CD14-positive monocyte (primary cell): ENCODE measurements at regions not wholly inside any gene's neighbourhood (a gene's known extent, or its start where the extent isn't known, plus 50 kb on each side); places are given as distances from the start of the nearest gene placed in this dataset.

Experiments
- DNase-seq, 3 donors: peaks; one replicate each; pipeline ENCODE4 v3.0.0-alpha.2; 2011 to 2022
- H2AFZ ChIP-seq: 2 replicates; pipeline ENCODE4 v1.6.0; 2012; ENCODE audit warnings: mild to moderate bottlenecking, low read depth, low read length, inconsistent platforms; ENCODE audit not compliant: insufficient read depth, poor library complexity, severe bottlenecking
- H3K27ac ChIP-seq, 2 donors: 1 replicate in 1 of 2; 2 replicates in 1 of 2; pipeline ENCODE4 v1.5.1; 2012 to 2013; ENCODE audit warnings: low read length in 2 of 2, control low read depth in 1 of 2, inconsistent platforms in 1 of 2, low read depth in 1 of 2, mild to moderate bottlenecking in 1 of 2
- H3K27me3 ChIP-seq, 2 donors: one replicate each; pipeline versions ENCODE4 v1.6.0 to v1.6.1; 2011 to 2013; ENCODE audit warnings: low read length in 2 of 2; ENCODE audit not compliant: control insufficient read depth in 2 of 2, insufficient read depth in 2 of 2
- H3K36me3 ChIP-seq, 2 donors: replicated peaks in 1 of 2; 1 replicate in 1 of 2; 2 replicates in 1 of 2; pipeline versions ENCODE4 v1.5.1 to v1.6.1; 2012 to 2013; ENCODE audit warnings: low read length in 2 of 2, control low read depth in 1 of 2, inconsistent platforms in 1 of 2, mild to moderate bottlenecking in 1 of 2; ENCODE audit not compliant: insufficient read depth in 2 of 2, control insufficient read depth in 1 of 2
- H3K4me1 ChIP-seq, 2 donors: 1 replicate in 1 of 2; 2 replicates in 1 of 2; pipeline versions ENCODE4 v1.5.1 to v1.6.1; 2012 to 2013; ENCODE audit warnings: low read length in 2 of 2, control low read depth in 1 of 2, inconsistent platforms in 1 of 2, mild to moderate bottlenecking in 1 of 2, moderate library complexity in 1 of 2; ENCODE audit not compliant: insufficient read depth in 2 of 2, control insufficient read depth in 1 of 2
- H3K4me2 ChIP-seq: replicated peaks from 2 replicates; pipeline ENCODE3; 2012; ENCODE audit warnings: low read length, moderate library complexity, mild to moderate bottlenecking; ENCODE audit not compliant: poor library complexity, severe bottlenecking; ENCODE audit errors: extremely low read depth
- H3K4me3 ChIP-seq, 3 experiments: fragments of 200-600 bp in 1 of 3; sonication (generic) in 1 of 3; replicated peaks in 1 of 3; 1 replicate in 2 of 3; 2 replicates in 1 of 3; pipeline ENCODE4 v1.5.1; 2011 to 2013; ENCODE audit warnings: low read length in 3 of 3, mild to moderate bottlenecking in 3 of 3, control low read depth in 2 of 3, low read depth in 2 of 3, inconsistent platforms in 1 of 3, moderate library complexity in 1 of 3
- H3K79me2 ChIP-seq: 2 replicates; pipeline ENCODE4 v1.6.0; 2012; ENCODE audit warnings: mild to moderate bottlenecking, control low read depth, inconsistent platforms, low read length, moderate library complexity; ENCODE audit not compliant: insufficient read depth
- H3K9ac ChIP-seq: 2 replicates; pipeline ENCODE4 v1.6.0; 2017; ENCODE audit warnings: low read length, mild to moderate bottlenecking; ENCODE audit not compliant: insufficient read depth, poor library complexity, severe bottlenecking
- H3K9me3 ChIP-seq, 2 donors: replicated peaks in 1 of 2; 1 replicate in 1 of 2; 2 replicates in 1 of 2; pipeline versions ENCODE4 v1.5.1 to v1.6.1; 2012 to 2013; ENCODE audit warnings: low read length in 2 of 2, control low read depth in 1 of 2; ENCODE audit not compliant: control insufficient read depth in 1 of 2, insufficient read depth in 1 of 2
- H4K20me1 ChIP-seq: 2 replicates; pipeline ENCODE4 v1.6.0; 2012; ENCODE audit warnings: mild to moderate bottlenecking, low read length, control low read depth, moderate library complexity; ENCODE audit not compliant: insufficient read depth
- H3K27ac Mint-ChIP-seq, 7 donors: one replicate each; pipeline ENCODE4 v1.8.0; 2020; ENCODE audit warnings: mild to moderate bottlenecking in 7 of 7, mixed read lengths in 7 of 7, moderate library complexity in 6 of 7, inconsistent platforms in 2 of 7
- H3K27me3 Mint-ChIP-seq, 3 donors: one replicate each; pipeline ENCODE4 v1.8.0; 2021 to 2022; ENCODE audit warnings: low read depth in 3 of 3, mild to moderate bottlenecking in 3 of 3, mixed read lengths in 3 of 3, moderate library complexity in 3 of 3, inconsistent platforms in 1 of 3
- H3K36me3 Mint-ChIP-seq, 2 donors: one replicate each; pipeline ENCODE4 v1.8.0; 2020; ENCODE audit warnings: mixed read lengths in 2 of 2, inconsistent platforms in 1 of 2, mild to moderate bottlenecking in 1 of 2
- H3K4me1 Mint-ChIP-seq: one replicate; pipeline ENCODE4 v1.8.0; 2020; ENCODE audit warnings: mild to moderate bottlenecking, mixed read lengths
- H3K4me3 Mint-ChIP-seq, 2 donors: one replicate each; pipeline ENCODE4 v1.8.0; 2020; ENCODE audit warnings: mild to moderate bottlenecking in 2 of 2, mixed read lengths in 2 of 2, moderate library complexity in 1 of 2
- H3K9me3 Mint-ChIP-seq, 7 donors: one replicate each; pipeline ENCODE4 v1.8.0; 2020 to 2022; ENCODE audit warnings: mixed read lengths in 7 of 7, mild to moderate bottlenecking in 6 of 7, moderate library complexity in 6 of 7, inconsistent platforms in 2 of 7
- CTCF ChIP-seq: fragments of 200-600 bp; IDR thresholded peaks from one replicate; pipeline ENCODE4 v1.8.0; 2022; ENCODE audit warnings: antibody characterized with exemption, mild to moderate bottlenecking
- WGBS: methylation state at CpG from one replicate; pipeline ENCODE4 v1.1.5; 2013; ENCODE audit warnings: missing lambda C conversion rate; ENCODE audit not compliant: insufficient coverage; 5-methylcytosine and 5-hydroxymethylcytosine counted together
- intact Hi-C, 2 donors: fragments of 100-400 bp; cut with micrococcal nuclease; formaldehyde crosslinking; loops; one replicate each; pipeline versions ENCODE4 v1.15.0 to v1.15.1; 2023

GRCh38 chr3:178002113-178002512, 534.1 kb upstream of the KCNMB2 start:
- peaks cover 47% of the 10 kb centered on the region for H3K4me1 Mint-ChIP-seq
- no peaks in the 10 kb centered on the region for H3K36me3 ChIP-seq
- peak overlapping the region in 1 of 2 donors; percentile 46 for H3K4me3 Mint-ChIP-seq
- no peak overlapping the region for H2AFZ ChIP-seq
- H3K4me2 ChIP-seq = peak overlapping the region; percentile 35
- H4K20me1 ChIP-seq = no peaks in the 10 kb centered on the region
- H3K9ac ChIP-seq = peak overlapping the region; percentile 22
- no peaks in the 10 kb centered on the region for H3K27me3 Mint-ChIP-seq
- H3K36me3 Mint-ChIP-seq = peaks cover 1 to 9% of the 10 kb centered on the region in 2 donors
- H3K27ac ChIP-seq = peak overlapping the region; percentile 64 to 83
- H3K9me3 Mint-ChIP-seq = peaks cover 5 to 18% (median 10%) of the 10 kb centered on the region in 7 donors
- peaks cover 48 to 53% of the 10 kb centered on the region in 2 donors for H3K4me1 ChIP-seq
- no peak for DNase-seq
- TF ChIP-seq CTCF = no peak
- intact Hi-C loops = no loop called here
- no peaks in the 10 kb centered on the region for H3K9me3 ChIP-seq
- peak overlapping the region in 1 of 3 experiments; percentile 32 for H3K4me3 ChIP-seq
- H3K27ac Mint-ChIP-seq = peak overlapping the region; percentile 87 to 95 (median 94)
- H3K27me3 ChIP-seq = no peaks in the 10 kb centered on the region
- H3K79me2 ChIP-seq = no peaks in the 10 kb centered on the region

GRCh38 chr3:178003756-178004155, 532.5 kb upstream of the KCNMB2 start:
- Mint-ChIP-seq H3K9me3 (peaks cover 5 to 16% (median 10%) of the 10 kb centered on the region in 7 donors), H3K4me3 (no peak overlapping the region), H3K27ac (peak overlapping the region; percentile 76 to 91 (median 87)), H3K4me1 (peaks cover 47% of the 10 kb centered on the region), H3K36me3 (peaks cover 1 to 9% of the 10 kb centered on the region in 2 donors), H3K27me3 (no peaks in the 10 kb centered on the region)
- Histone ChIP-seq H3K4me1 (peaks cover 48 to 53% of the 10 kb centered on the region in 2 donors), H2AFZ (no peak overlapping the region), H3K27ac (peak overlapping the region in 1 of 2 donors; percentile 73), H3K27me3 (no peaks in the 10 kb centered on the region), H3K9me3 (no peaks in the 10 kb centered on the region), H3K4me3 (no peak overlapping the region), H4K20me1 (no peaks in the 10 kb centered on the region), H3K36me3 (no peaks in the 10 kb centered on the region), H3K79me2 (no peaks in the 10 kb centered on the region), H3K9ac (no peak overlapping the region), H3K4me2 (no peak overlapping the region)
- no CpG with 5 or more reads among the region's 2 CpGs for WGBS
- peak; percentile 66 to 90 (median 83) for DNase-seq
- intact Hi-C loops = no loop called here
- no peak for TF ChIP-seq CTCF
